ENCODE measurements at regions not wholly inside any gene's neighbourhood (a gene's known extent, or its start where the extent isn't known, plus 50 kb on each side); places are given as distances from the start of the nearest gene placed in this dataset.
"Not testable (repeated sequence)": the region's sequence is repeated elsewhere in the genome, so short reads cannot be mapped to it uniquely, and the experiment has no call there.

DNA sequence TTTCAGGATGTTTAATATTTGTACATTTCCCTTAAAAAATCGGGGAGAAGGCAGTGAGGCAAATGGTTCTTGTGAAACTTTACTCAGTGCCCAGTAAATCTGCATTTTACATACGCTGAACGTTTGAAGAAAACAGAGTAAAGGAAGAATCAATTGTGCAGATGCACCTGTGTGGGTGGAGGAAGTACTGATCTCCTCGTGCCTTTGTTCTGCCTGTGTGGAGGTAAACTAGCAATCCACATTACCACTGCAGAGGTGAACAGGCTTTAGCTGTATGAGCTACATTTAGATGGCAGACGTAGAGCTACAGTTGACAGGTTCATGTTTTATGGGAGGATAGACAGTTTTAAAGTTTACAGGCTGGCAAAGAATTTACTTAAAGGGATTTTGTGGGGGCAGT lies 62.7 kb upstream of the VIPR2 start:
- H3K9me3 ChIP-seq = no peaks in the 10 kb centered on the region
- H3K4me1 ChIP-seq = no peaks in the 10 kb centered on the region
- DNase-seq (ENCODE audit: low spot score in 2 of 2) = no peak
- H3K27ac ChIP-seq = no peak overlapping the region
- no peaks in the 10 kb centered on the region for H3K27me3 ChIP-seq
- TF ChIP-seq POLR2AphosphoS5 (IDR thresholded peaks at IDR 0.05) = no peak
- no peak for TF ChIP-seq POLR2A (IDR thresholded peaks at IDR 0.05)
- TF ChIP-seq, protein P1, sequence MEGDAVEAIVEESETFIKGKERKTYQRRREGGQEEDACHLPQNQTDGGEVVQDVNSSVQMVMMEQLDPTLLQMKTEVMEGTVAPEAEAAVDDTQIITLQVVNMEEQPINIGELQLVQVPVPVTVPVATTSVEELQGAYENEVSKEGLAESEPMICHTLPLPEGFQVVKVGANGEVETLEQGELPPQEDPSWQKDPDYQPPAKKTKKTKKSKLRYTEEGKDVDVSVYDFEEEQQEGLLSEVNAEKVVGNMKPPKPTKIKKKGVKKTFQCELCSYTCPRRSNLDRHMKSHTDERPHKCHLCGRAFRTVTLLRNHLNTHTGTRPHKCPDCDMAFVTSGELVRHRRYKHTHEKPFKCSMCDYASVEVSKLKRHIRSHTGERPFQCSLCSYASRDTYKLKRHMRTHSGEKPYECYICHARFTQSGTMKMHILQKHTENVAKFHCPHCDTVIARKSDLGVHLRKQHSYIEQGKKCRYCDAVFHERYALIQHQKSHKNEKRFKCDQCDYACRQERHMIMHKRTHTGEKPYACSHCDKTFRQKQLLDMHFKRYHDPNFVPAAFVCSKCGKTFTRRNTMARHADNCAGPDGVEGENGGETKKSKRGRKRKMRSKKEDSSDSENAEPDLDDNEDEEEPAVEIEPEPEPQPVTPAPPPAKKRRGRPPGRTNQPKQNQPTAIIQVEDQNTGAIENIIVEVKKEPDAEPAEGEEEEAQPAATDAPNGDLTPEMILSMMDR (IDR thresholded peaks at IDR 0.05) = no peak
- no peak overlapping the region for H3K4me3 ChIP-seq
- no peaks in the 10 kb centered on the region for H3K36me3 ChIP-seq
- intact Hi-C loops (cut with DNase I; ENCODE audit: low total_unique reads) = no loop called here

DNA sequence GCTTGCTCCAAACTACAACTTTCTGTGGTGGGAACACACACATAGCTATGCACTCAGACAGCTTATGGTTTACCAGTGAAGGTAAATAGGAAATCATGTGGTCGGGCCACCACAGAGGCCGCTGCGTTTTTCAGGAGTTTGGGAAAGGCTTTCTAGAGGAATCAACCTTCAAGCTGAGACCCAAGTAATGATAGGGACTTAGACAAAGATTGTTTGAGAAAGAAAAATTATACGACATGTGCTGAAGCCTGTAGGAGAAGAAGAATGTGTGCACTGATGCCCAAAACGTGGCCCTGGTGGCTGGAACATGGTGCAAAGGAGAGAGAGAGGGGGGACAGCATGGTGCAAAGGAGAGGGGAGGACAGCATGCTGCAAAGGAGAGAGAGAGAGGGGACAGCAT lies 61.2 kb upstream of the VIPR2 start:
- Histone ChIP-seq H3K4me3 (no peak overlapping the region), H3K4me1 (no peaks in the 10 kb centered on the region), H3K27ac (no peak overlapping the region), H3K27me3 (no peaks in the 10 kb centered on the region), H3K9me3 (no peaks in the 10 kb centered on the region), H3K36me3 (no peaks in the 10 kb centered on the region)
- TF ChIP-seq, protein P1 (IDR thresholded peaks at IDR 0.05) = no peak
- no peak for TF ChIP-seq POLR2AphosphoS5 (IDR thresholded peaks at IDR 0.05)
- intact Hi-C loops (cut with DNase I; ENCODE audit: low total_unique reads) = no loop called here
- no peak for DNase-seq (ENCODE audit: low spot score in 2 of 2)

DNA sequence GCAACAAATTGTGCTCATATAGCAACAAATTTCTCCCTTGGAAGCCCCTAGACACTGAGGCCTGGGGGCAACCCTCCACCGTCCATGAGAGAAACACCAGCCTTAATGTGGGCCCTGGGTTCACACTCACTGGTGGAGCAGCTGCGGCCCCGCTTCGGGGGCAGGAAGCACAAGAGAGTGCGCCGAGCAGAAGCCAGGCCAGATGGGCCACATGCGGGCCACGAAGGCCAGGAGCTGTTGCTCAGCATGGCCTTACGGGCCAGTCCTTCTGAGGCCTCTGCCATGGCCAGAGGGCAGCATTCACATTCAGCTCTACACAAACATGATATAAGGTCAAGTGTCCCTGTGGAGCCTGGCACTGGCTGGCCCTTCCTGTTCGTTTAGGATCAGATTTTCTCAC lies 60.0 kb upstream of the VIPR2 start:
- no peak for DNase-seq (ENCODE audit: low spot score in 2 of 2)
- Histone ChIP-seq H3K9me3 (no peaks in the 10 kb centered on the region), H3K4me1 (no peaks in the 10 kb centered on the region), H3K36me3 (no peaks in the 10 kb centered on the region), H3K4me3 (no peak overlapping the region), H3K27me3 (no peaks in the 10 kb centered on the region), H3K27ac (no peak overlapping the region)
- intact Hi-C loops (cut with DNase I; ENCODE audit: low total_unique reads) = no loop called here
- TF ChIP-seq POLR2AphosphoS5 (IDR thresholded peaks at IDR 0.05) = no peak
- TF ChIP-seq POLR2A (IDR thresholded peaks at IDR 0.05) = no peak
- TF ChIP-seq, protein P1 (IDR thresholded peaks at IDR 0.05) = no peak

DNA sequence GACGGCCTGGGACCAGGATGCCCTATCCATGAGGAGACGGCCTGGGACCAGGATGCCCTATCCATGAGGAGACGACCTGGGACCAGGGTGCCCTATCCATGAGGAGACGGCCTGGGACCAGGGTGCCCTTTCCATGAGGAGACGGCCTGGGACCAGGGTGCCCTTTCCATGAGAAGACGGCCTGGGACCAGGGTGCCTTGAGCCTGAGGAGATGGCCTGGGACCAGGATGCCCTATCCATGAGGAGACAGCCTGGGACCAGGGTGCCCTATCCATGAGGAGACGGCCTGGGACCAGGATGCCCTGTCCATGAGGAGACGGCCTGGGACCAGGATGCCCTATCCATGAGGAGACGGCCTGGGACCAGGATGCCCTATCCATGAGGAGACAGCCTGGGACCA lies 58.6 kb upstream of the VIPR2 start:
- H3K27me3 ChIP-seq; H3K36me3 ChIP-seq; H3K27ac ChIP-seq; intact Hi-C loops (cut with DNase I; ENCODE audit: low total_unique reads); H3K9me3 ChIP-seq; H3K4me3 ChIP-seq; H3K4me1 ChIP-seq: not testable (repeated sequence)
- peak in 1 of 2 donors; percentile 57 for DNase-seq (ENCODE audit: low spot score in 2 of 2)

DNA sequence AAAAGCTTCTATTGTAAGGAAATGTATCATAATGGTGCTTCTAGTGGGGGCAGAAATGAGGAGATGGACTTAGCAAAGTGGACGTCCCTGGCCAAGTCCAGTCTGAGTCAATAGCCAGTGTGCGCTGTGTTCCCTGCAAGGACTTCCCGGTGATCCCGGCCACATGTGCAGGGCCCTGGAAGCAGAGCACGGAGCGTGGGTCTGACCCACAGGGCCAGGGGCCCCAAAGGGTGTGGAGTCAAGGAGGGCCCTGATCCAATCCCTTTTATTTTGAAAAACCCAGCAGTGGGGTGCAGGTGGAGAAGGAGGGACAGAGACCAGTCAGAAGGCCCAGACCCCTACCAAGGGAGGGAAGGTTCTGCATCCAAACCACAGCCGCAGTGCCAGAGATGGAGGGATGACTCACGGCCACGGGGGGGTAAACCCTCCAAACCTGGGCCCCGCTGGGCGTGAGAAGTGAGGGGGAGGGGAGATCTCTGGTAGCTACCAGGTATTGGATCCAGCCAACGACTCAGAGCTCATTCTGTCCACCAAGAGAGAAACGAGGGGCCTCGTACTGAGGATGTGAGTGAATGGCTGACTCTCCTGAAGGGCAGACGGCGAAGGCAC lies 57.2 kb upstream of the VIPR2 start:
- Histone ChIP-seq H3K27ac (no peak overlapping the region), H3K4me3 (no peak overlapping the region), H3K4me1 (no peaks in the 10 kb centered on the region), H3K36me3 (no peaks in the 10 kb centered on the region), H3K27me3 (no peaks in the 10 kb centered on the region), H3K9me3 (no peaks in the 10 kb centered on the region)
- no peak for DNase-seq (ENCODE audit: low spot score in 2 of 2)
- TF ChIP-seq, protein P1 (IDR thresholded peaks at IDR 0.05) = no peak
- no peak for TF ChIP-seq POLR2AphosphoS5 (IDR thresholded peaks at IDR 0.05)
- TF ChIP-seq POLR2A (IDR thresholded peaks at IDR 0.05) = no peak
- intact Hi-C loops (cut with DNase I; ENCODE audit: low total_unique reads) = no loop called here

DNA sequence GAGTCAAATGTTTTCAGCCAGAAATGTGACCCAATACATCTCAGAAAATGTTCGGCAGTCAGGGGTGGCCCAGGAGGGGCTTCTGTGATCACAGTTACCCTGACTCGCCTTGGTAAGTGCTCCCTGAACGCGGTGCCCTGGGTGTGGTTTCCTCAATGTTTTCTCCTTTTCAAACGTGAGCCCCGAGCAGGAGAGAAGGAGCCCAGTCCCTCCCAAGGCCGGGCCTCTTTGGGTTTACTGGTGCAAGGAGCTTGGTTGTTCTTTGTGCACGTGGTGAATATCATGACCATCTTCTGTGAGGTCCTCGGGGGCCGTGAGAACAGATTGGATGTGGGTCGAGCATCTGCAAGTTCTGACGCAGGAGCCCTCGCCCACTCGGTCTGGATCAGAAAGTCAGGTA lies 55.8 kb upstream of the VIPR2 start:
- TF ChIP-seq, protein P1 (IDR thresholded peaks at IDR 0.05) = no peak
- TF ChIP-seq POLR2AphosphoS5 (IDR thresholded peaks at IDR 0.05) (no peak), POLR2A (IDR thresholded peaks at IDR 0.05) (no peak)
- intact Hi-C loops (cut with DNase I; ENCODE audit: low total_unique reads) = no loop called here
- no peaks in the 10 kb centered on the region for H3K4me1 ChIP-seq
- no peaks in the 10 kb centered on the region for H3K9me3 ChIP-seq
- H3K4me3 ChIP-seq = no peak overlapping the region
- H3K27me3 ChIP-seq = no peaks in the 10 kb centered on the region
- no peaks in the 10 kb centered on the region for H3K36me3 ChIP-seq
- H3K27ac ChIP-seq = no peak overlapping the region
- no peak for DNase-seq (ENCODE audit: low spot score in 2 of 2)
